GM18861 (cell line): ENCODE measurements at regions not wholly inside any gene's neighbourhood (a gene's known extent, or its start where the extent isn't known, plus 50 kb on each side); places are given as distances from the start of the nearest gene placed in this dataset.

Experiments used
- ATAC-seq: cut with Tn5 transposase; IDR thresholded peaks from one replicate; pipeline ENCODE4 v1.9.1; 2021; ENCODE audit not compliant: unreplicated experiment

- ATAC-seq = no peak
These were observed 378.0 kb upstream of the PDE4D start for GRCh38 chr5:60271517-60271916.

GRCh38 chr5:60267907-60268306, 374.4 kb upstream of the PDE4D start:
- no peak for ATAC-seq

GRCh38 chr5:60263346-60263745, 369.8 kb upstream of the PDE4D start:
- ATAC-seq = no peak

GRCh38 chr5:60262576-60263295, 369.2 kb upstream of the PDE4D start:
- ATAC-seq = no peak

GRCh38 chr5:60261732-60262131, 368.2 kb upstream of the PDE4D start:
- ATAC-seq = no peak

- ATAC-seq = no peak
These were observed 367.1 kb upstream of the PDE4D start for GRCh38 chr5:60260658-60261057.

GRCh38 chr5:60259730-60260129, 366.2 kb upstream of the PDE4D start:
- ATAC-seq = no peak

GRCh38 chr5:60257596-60258271, 364.2 kb upstream of the PDE4D start:
- ATAC-seq = no peak

- ATAC-seq = no peak
These were observed 363.0 kb upstream of the PDE4D start for GRCh38 chr5:60256546-60256945.

- ATAC-seq = peak; percentile 95
These were observed 355.4 kb upstream of the PDE4D start for GRCh38 chr5:60248901-60249300.

GRCh38 chr5:60243713-60244112, 350.2 kb upstream of the PDE4D start:
- ATAC-seq = no peak

GRCh38 chr5:60232036-60232795, 338.7 kb upstream of the PDE4D start:
- no peak for ATAC-seq

GRCh38 chr5:60230456-60230855, 336.9 kb upstream of the PDE4D start:
- ATAC-seq = no peak

GRCh38 chr5:60229691-60230185, 336.2 kb upstream of the PDE4D start:
- ATAC-seq = no peak

GRCh38 chr5:60228676-60229075, 335.1 kb upstream of the PDE4D start:
- no peak for ATAC-seq

- no peak for ATAC-seq
These were observed 332.6 kb upstream of the PDE4D start for GRCh38 chr5:60226128-60226527.

- ATAC-seq = no peak
These were observed 329.8 kb upstream of the PDE4D start for GRCh38 chr5:60223342-60223741.

- ATAC-seq = no peak
These were observed 326.4 kb upstream of the PDE4D start for GRCh38 chr5:60219921-60220320.

- no peak for ATAC-seq
These were observed 317.3 kb upstream of the PDE4D start for GRCh38 chr5:60210810-60211209.

- no peak for ATAC-seq
These were observed 315.8 kb upstream of the PDE4D start for GRCh38 chr5:60209146-60209840.

- ATAC-seq = no peak
These were observed 315.2 kb upstream of the PDE4D start for GRCh38 chr5:60208716-60209115.
